SJSA1 (cell line): ENCODE measurements at regions not wholly inside any gene's neighbourhood (a gene's known extent, or its start where the extent isn't known, plus 50 kb on each side); places are given as distances from the start of the nearest gene placed in this dataset.
"Not testable (repeated sequence)": the region's sequence is repeated elsewhere in the genome, so short reads cannot be mapped to it uniquely, and the experiment has no call there.

Experiments
- DNase-seq, 2 experiments: peaks; one replicate each; pipeline ENCODE4 v3.0.0-alpha.2; 2015 to 2020; ENCODE audit warnings: low spot score in 2 of 2, low read depth in 1 of 2
- H3K27ac ChIP-seq: fragments of 250-450 bp; sonication (Bioruptor Pico); 2 replicates; pipeline ENCODE4 v1.5.1; 2020; ENCODE audit warnings: mild to moderate bottlenecking, moderate library complexity
- H3K27me3 ChIP-seq: fragments of 250-450 bp; sonication (Bioruptor Pico); replicated peaks from 2 replicates; pipeline ENCODE4 v1.5.1; 2020; ENCODE audit warnings: mild to moderate bottlenecking, moderate library complexity
- H3K36me3 ChIP-seq: fragments of 250-450 bp; sonication (Bioruptor Pico); 2 replicates; pipeline ENCODE4 v1.5.1; 2020; ENCODE audit warnings: mild to moderate bottlenecking
- H3K4me1 ChIP-seq: fragments of 250-450 bp; sonication (Bioruptor Pico); replicated peaks from 2 replicates; pipeline ENCODE4 v1.6.1; 2021; ENCODE audit warnings: mild to moderate bottlenecking
- H3K4me3 ChIP-seq: fragments of 250-450 bp; sonication (Bioruptor Pico); 2 replicates; pipeline ENCODE4 v1.5.1; 2020; ENCODE audit warnings: mild to moderate bottlenecking
- H3K9me3 ChIP-seq: fragments of 250-450 bp; sonication (Bioruptor Pico); replicated peaks from 2 replicates; pipeline ENCODE4 v1.5.1; 2020; ENCODE audit warnings: mild to moderate bottlenecking

GRCh38 chr1:187999973-188000372, 1171.2 kb downstream of the PLA2G4A start:
- no peak for DNase-seq

GRCh38 chr1:188003687-188004086, 1174.9 kb downstream of the PLA2G4A start:
- H3K4me3 ChIP-seq, DNase-seq, H3K27me3 ChIP-seq: not testable (repeated sequence)

More at GRCh38 chr1:187999973-188000372, 1171.2 kb downstream of the PLA2G4A start:
- Histone ChIP-seq H3K9me3 (no peaks in the 10 kb centered on the region), H3K27me3 (no peaks in the 10 kb centered on the region), H3K4me1 (no peaks in the 10 kb centered on the region), H3K4me3 (no peak overlapping the region), H3K36me3 (no peaks in the 10 kb centered on the region), H3K27ac (no peak overlapping the region)

GRCh38 chr1:188004849-188005248, 1176.1 kb downstream of the PLA2G4A start:
- no peak overlapping the region for H3K27ac ChIP-seq
- H3K36me3 ChIP-seq: no peaks in the 10 kb centered on the region
- H3K4me3 ChIP-seq: no peak overlapping the region
- H3K4me1 ChIP-seq: 0 out of 2 replicates have a peak, but pooled peaks cover 3% of the 10 kb centered on the region
- no peaks in the 10 kb centered on the region for H3K9me3 ChIP-seq
- DNase-seq: no peak
- H3K27me3 ChIP-seq: no peaks in the 10 kb centered on the region

More at GRCh38 chr1:188003687-188004086, 1174.9 kb downstream of the PLA2G4A start:
- H3K36me3 ChIP-seq, H3K9me3 ChIP-seq, H3K4me1 ChIP-seq, H3K27ac ChIP-seq: not testable (repeated sequence)

GRCh38 chr1:188006354-188006753, 1177.6 kb downstream of the PLA2G4A start:
- H3K4me1 ChIP-seq: 0 out of 2 replicates have a peak, but pooled peaks cover 3% of the 10 kb centered on the region
- H3K27ac ChIP-seq: no peak overlapping the region
- DNase-seq: no peak

GRCh38 chr1:188013222-188013849, 1184.6 kb downstream of the PLA2G4A start:
- not testable (repeated sequence) for H3K36me3 ChIP-seq, DNase-seq, H3K9me3 ChIP-seq, H3K27ac ChIP-seq, H3K4me3 ChIP-seq, H3K4me1 ChIP-seq, H3K27me3 ChIP-seq

More at GRCh38 chr1:188006354-188006753, 1177.6 kb downstream of the PLA2G4A start:
- H3K9me3 ChIP-seq: no peaks in the 10 kb centered on the region
- H3K36me3 ChIP-seq: no peaks in the 10 kb centered on the region
- H3K27me3 ChIP-seq: no peaks in the 10 kb centered on the region
- H3K4me3 ChIP-seq: no peak overlapping the region

GRCh38 chr1:188017921-188018320, 1189.2 kb downstream of the PLA2G4A start:
- Histone ChIP-seq H3K27ac (no peak overlapping the region), H3K4me1 (no peaks in the 10 kb centered on the region), H3K4me3 (no peak overlapping the region), H3K9me3 (no peaks in the 10 kb centered on the region), H3K27me3 (no peaks in the 10 kb centered on the region), H3K36me3 (no peaks in the 10 kb centered on the region)
- DNase-seq: no peak

- no peaks in the 10 kb centered on the region for H3K36me3 ChIP-seq
- H3K9me3 ChIP-seq: no peaks in the 10 kb centered on the region
- no peak for DNase-seq
- no peaks in the 10 kb centered on the region for H3K27me3 ChIP-seq
- no peak overlapping the region for H3K4me3 ChIP-seq
- no peak overlapping the region for H3K27ac ChIP-seq
- peaks cover 12% of the 10 kb centered on the region for H3K4me1 ChIP-seq
These were observed 1193.9 kb downstream of the PLA2G4A start for GRCh38 chr1:188022661-188023060.

GRCh38 chr1:188023206-188023605, 1194.5 kb downstream of the PLA2G4A start:
- DNase-seq: no peak
- H3K27ac ChIP-seq: no peak overlapping the region
- H3K4me3 ChIP-seq: no peak overlapping the region
- peaks cover 15% of the 10 kb centered on the region for H3K4me1 ChIP-seq
- no peaks in the 10 kb centered on the region for H3K9me3 ChIP-seq
- H3K36me3 ChIP-seq: no peaks in the 10 kb centered on the region
- H3K27me3 ChIP-seq: no peaks in the 10 kb centered on the region

- H3K4me3 ChIP-seq: no peak overlapping the region
- H3K27ac ChIP-seq: peak overlapping the region; percentile 75
These were observed 1198.9 kb downstream of the PLA2G4A start for GRCh38 chr1:188027613-188028012.

GRCh38 chr1:188037572-188037971, 1208.8 kb downstream of the PLA2G4A start:
- H3K9me3 ChIP-seq, H3K27me3 ChIP-seq, DNase-seq, H3K27ac ChIP-seq, H3K4me3 ChIP-seq, H3K4me1 ChIP-seq, H3K36me3 ChIP-seq: not testable (repeated sequence)

More at GRCh38 chr1:188027613-188028012, 1198.9 kb downstream of the PLA2G4A start:
- no peaks in the 10 kb centered on the region for H3K27me3 ChIP-seq
- no peaks in the 10 kb centered on the region for H3K9me3 ChIP-seq
- peaks cover 15% of the 10 kb centered on the region for H3K4me1 ChIP-seq
- H3K36me3 ChIP-seq: no peaks in the 10 kb centered on the region
- peak in 1 of 2 experiments; percentile 73 for DNase-seq

- H3K27me3 ChIP-seq: no peaks in the 10 kb centered on the region
- H3K4me3 ChIP-seq: no peak overlapping the region
- no peak overlapping the region for H3K27ac ChIP-seq
- H3K9me3 ChIP-seq: no peaks in the 10 kb centered on the region
- no peaks in the 10 kb centered on the region for H3K36me3 ChIP-seq
- H3K4me1 ChIP-seq: no peaks in the 10 kb centered on the region
- no peak for DNase-seq
These were observed 1214.9 kb downstream of the PLA2G4A start for GRCh38 chr1:188043536-188044245.

- no peaks in the 10 kb centered on the region for H3K36me3 ChIP-seq
- no peaks in the 10 kb centered on the region for H3K27me3 ChIP-seq
- H3K4me1 ChIP-seq: no peaks in the 10 kb centered on the region
- no peak overlapping the region for H3K27ac ChIP-seq
- H3K4me3 ChIP-seq: no peak overlapping the region
- no peak for DNase-seq
- H3K9me3 ChIP-seq: no peaks in the 10 kb centered on the region
These were observed 1221.5 kb downstream of the PLA2G4A start for GRCh38 chr1:188050250-188050649.

- Histone ChIP-seq H3K4me1 (no peaks in the 10 kb centered on the region), H3K9me3 (no peaks in the 10 kb centered on the region; the same call in 1 of the 2 replicates), H3K36me3 (no peaks in the 10 kb centered on the region), H3K4me3 (no peak overlapping the region), H3K27me3 (no peaks in the 10 kb centered on the region), H3K27ac (no peak overlapping the region)
- no peak for DNase-seq
These were observed 1227.3 kb downstream of the PLA2G4A start for GRCh38 chr1:188056011-188056410.

- Histone ChIP-seq H3K27me3 (no peaks in the 10 kb centered on the region), H3K36me3 (no peaks in the 10 kb centered on the region), H3K27ac (no peak overlapping the region), H3K4me1 (peaks cover 16% of the 10 kb centered on the region), H3K4me3 (no peak overlapping the region), H3K9me3 (no peaks in the 10 kb centered on the region; the same call in 1 of the 2 replicates)
- no peak for DNase-seq
These were observed 1230.1 kb downstream of the PLA2G4A start for GRCh38 chr1:188058801-188059200.
